Endothelial cell of umbilical vein (primary cell): ENCODE measurements at regions not wholly inside any gene's neighbourhood (a gene's known extent, or its start where the extent isn't known, plus 50 kb on each side); places are given as distances from the start of the nearest gene placed in this dataset.

Source experiments
- BruUV-seq: library from RNA; stranded (reverse); fragments of 400-500 nt; replicated peaks from 2 replicates; lab custom pipeline; 2021; lab: Mats Ljungman, UMichigan
- CTCF ChIA-PET: fragments of 300-600, 350-600 bp; sonication (Branson Sonifier 250); formaldehyde crosslinking; loops from one replicate; lab custom pipeline; 2021; ENCODE audit warnings: antibody characterized with exemption, inconsistent platforms; lab: Charles Lee
- POLR2A ChIA-PET: fragments of 300-600, 350-600 bp; sonication (Branson Sonifier 250); formaldehyde crosslinking; loops from one replicate; lab custom pipeline; 2021; ENCODE audit warnings: antibody characterized with exemption, inconsistent platforms; lab: Charles Lee
- DNase-seq: peaks from one replicate; pipeline ENCODE4 v3.0.0-alpha.2; 2011; ENCODE audit warnings: low read depth, low spot score
- FAIRE-seq: peaks from 2 replicates; lab custom pipeline; 2011; peaks lifted over from hg19 to GRCh38; lab: Jason Lieb, UNC
- H2AFZ ChIP-seq: 2 replicates; pipeline ENCODE4 v1.6.0; 2012; ENCODE audit warnings: low read depth, low read length, control low read depth, inconsistent platforms
- H3K27ac ChIP-seq: 2 replicates; pipeline ENCODE4 v1.5.1; 2011; ENCODE audit warnings: low read depth, mild to moderate bottlenecking, control low read depth, low read length, moderate library complexity; ENCODE audit not compliant: insufficient read depth
- H3K27me3 ChIP-seq, 2 experiments: 2 replicates each; pipeline versions ENCODE4 v1.6.0 to v1.6.1; 2011; ENCODE audit warnings: low read length in 2 of 2, mixed read lengths in 1 of 2; ENCODE audit not compliant: control insufficient read depth in 2 of 2, insufficient read depth in 2 of 2
- H3K36me3 ChIP-seq, 2 experiments: 2 replicates in 1 of 2; 3 replicates in 1 of 2; pipeline ENCODE4 v1.5.1; 2011; ENCODE audit warnings: low read length in 2 of 2, mild to moderate bottlenecking in 1 of 2, moderate library complexity in 1 of 2; ENCODE audit not compliant: control insufficient read depth in 2 of 2, insufficient read depth in 2 of 2; ENCODE audit errors: extremely low read depth in 1 of 2
- H3K4me1 ChIP-seq: 3 replicates; pipeline ENCODE4 v1.5.1; 2011; ENCODE audit warnings: mild to moderate bottlenecking, low read length; ENCODE audit not compliant: control insufficient read depth, insufficient read depth; ENCODE audit errors: extremely low read depth
- H3K4me2 ChIP-seq: 2 replicates; pipeline ENCODE4 v1.6.1; 2011; ENCODE audit warnings: low read length, control low read depth, mixed read lengths; ENCODE audit not compliant: insufficient read depth
- H3K4me3 ChIP-seq, 3 experiments: fragments of 200-600 bp in 1 of 3; sonication (generic), shearing (Covaris generic) in 1 of 3; replicated peaks in 1 of 3; 2 replicates each; pipeline ENCODE4 v1.5.1; 2011 to 2016; ENCODE audit warnings: control low read depth in 3 of 3, low read length in 3 of 3, mild to moderate bottlenecking in 2 of 3, inconsistent platforms in 1 of 3, low read depth in 1 of 3, moderate library complexity in 1 of 3; ENCODE audit not compliant: insufficient read depth in 1 of 3
- H3K79me2 ChIP-seq: 2 replicates; pipeline ENCODE4 v1.6.0; 2012; ENCODE audit warnings: low read length, inconsistent platforms; ENCODE audit not compliant: control insufficient read depth, insufficient read depth
- H3K9ac ChIP-seq: replicated peaks from 2 replicates; pipeline ENCODE3; 2011; ENCODE audit warnings: low read length, control low read depth; ENCODE audit not compliant: insufficient read depth; ENCODE audit errors: extremely low read depth
- H3K9me1 ChIP-seq: replicated peaks from 3 replicates; pipeline ENCODE4 v1.6.0; 2011; ENCODE audit warnings: mild to moderate bottlenecking, low read length; ENCODE audit not compliant: control insufficient read depth, insufficient read depth; ENCODE audit errors: extremely low read depth
- H3K9me3 ChIP-seq: replicated peaks from 2 replicates; pipeline ENCODE4 v1.5.1; 2012; ENCODE audit warnings: low read length, inconsistent platforms; ENCODE audit not compliant: control insufficient read depth, insufficient read depth
- H4K20me1 ChIP-seq: replicated peaks from 2 replicates; pipeline ENCODE3; 2011; ENCODE audit warnings: mild to moderate bottlenecking, low read length; ENCODE audit not compliant: control insufficient read depth, insufficient read depth; ENCODE audit errors: extremely low read depth
- EZH2 ChIP-seq: IDR thresholded peaks from 2 replicates; pipeline ENCODE4 v1.6.1; 2012; ENCODE audit warnings: borderline replicate concordance, low read depth, mild to moderate bottlenecking, moderate library complexity, low read length, inconsistent platforms; ENCODE audit not compliant: severe bottlenecking
- FOS ChIP-seq: IDR thresholded peaks from 2 replicates; pipeline ENCODE4 v1.6.1; 2011; ENCODE audit warnings: mild to moderate bottlenecking, low read length, moderate library complexity, borderline replicate concordance; ENCODE audit not compliant: insufficient read depth
- JUN ChIP-seq: IDR thresholded peaks from 2 replicates; pipeline ENCODE4 v1.6.1; 2011; ENCODE audit warnings: borderline replicate concordance, low read depth; ENCODE audit not compliant: insufficient read length, insufficient read depth
- MAX ChIP-seq: IDR thresholded peaks from 2 replicates; pipeline ENCODE4 v1.6.1; 2011; ENCODE audit not compliant: insufficient read depth, insufficient read length
- MYC ChIP-seq: IDR thresholded peaks from one replicate; pipeline ENCODE4 v1.6.1; 2011; ENCODE audit warnings: mild to moderate bottlenecking, low read depth, low read length
- POLR2A ChIP-seq: IDR thresholded peaks from 2 replicates; pipeline ENCODE4 v1.6.1; 2012; ENCODE audit warnings: low read depth, mild to moderate bottlenecking, control low read depth, low read length
- POLR2AphosphoS5 ChIP-seq: IDR thresholded peaks from 2 replicates; pipeline ENCODE4 v1.6.1; 2012; ENCODE audit warnings: low read depth, mild to moderate bottlenecking, control low read depth, low read length, moderate library complexity; ENCODE audit not compliant: insufficient read depth
- dilution Hi-C: fragments of 300-500 bp; cut with MboI; formaldehyde crosslinking; loops from one replicate; pipeline ENCODE4 v1.15.0; 2019; ENCODE audit warnings: low sequenced_read_pairs; ENCODE audit not compliant: extremely low pct_ligation_motif_present
- intact Hi-C: fragments of 100-400 bp; cut with micrococcal nuclease; formaldehyde crosslinking; loops from one replicate; pipeline ENCODE4 v1.10.0; 2022

- CTCF ChIA-PET = interaction anchor here (0.9 to 7.0 kb wide), 10 partner anchors 9 to 214 kb away, joined by 3 to 53 read pairs (median 3); no protein-coding TSS in a partner anchor
- POLR2A ChIA-PET = interaction anchor here (1.2 kb wide), 1 partner anchor 169 kb away, joined by 3 read pairs; no protein-coding TSS in a partner anchor
- dilution Hi-C loops = no loop called here
- FAIRE-seq (no peak), DNase-seq (peak; percentile 63)
- TF ChIP-seq EZH2 = no peak
- TF ChIP-seq JUN = no peak
- no peak for TF ChIP-seq POLR2AphosphoS5
- TF ChIP-seq MYC = no peak
- TF ChIP-seq MAX = no peak
- no peak for TF ChIP-seq POLR2A
- no peak for TF ChIP-seq FOS
- H3K79me2 ChIP-seq = no peaks in the 10 kb centered on the region
- peak overlapping the region; percentile 81 for H3K4me2 ChIP-seq
- intact Hi-C loops = loop anchor here (1.0 to 10.0 kb wide), 5 partner anchors 37 to 324 kb away; no protein-coding TSS in a partner anchor
- peak overlapping the region in 2 of 3 experiments; percentile 33 to 35 for H3K4me3 ChIP-seq
- H3K4me1 ChIP-seq = peaks cover 59% of the 10 kb centered on the region
- H3K9me3 ChIP-seq = no peaks in the 10 kb centered on the region
- no peaks in the 10 kb centered on the region for H3K9me1 ChIP-seq
- peak overlapping the region; percentile 80 for H3K9ac ChIP-seq
- TSS peak; percentile 67 for BruUV-seq
- no peaks in the 10 kb centered on the region for H3K27me3 ChIP-seq
- peak overlapping the region; percentile 67 for H3K27ac ChIP-seq
- no peaks in the 10 kb centered on the region for H3K36me3 ChIP-seq
- H4K20me1 ChIP-seq = no peaks in the 10 kb centered on the region
- peak overlapping the region; percentile 43 for H2AFZ ChIP-seq
Observed at GRCh38 chr18:22347606-22348511, 69.9 kb downstream of the CTAGE1 start.
